ENCODE measurements at regions not wholly inside any gene's neighbourhood (a gene's known extent, or its start where the extent isn't known, plus 50 kb on each side); places are given as distances from the start of the nearest gene placed in this dataset.

GRCh38 chr4:62156205-62156604 is 956.1 kb downstream of the ADGRL3 start:
- no peak for DNase-seq (ENCODE audit: low read depth in 6 of 9, low spot score in 9 of 9)
- no peak overlapping the region for H3K27ac ChIP-seq (ENCODE audit: low read depth in 1 of 2, low read length in 1 of 2)
- H3K4me1 ChIP-seq (ENCODE audit: control insufficient read depth in 2 of 2, insufficient read depth in 2 of 2, low read length in 2 of 2) = no peaks in the 10 kb centered on the region
- H3K9me3 ChIP-seq (ENCODE audit: control insufficient read depth in 2 of 2, insufficient read depth in 1 of 2, low read length in 1 of 2) = no peaks in the 10 kb centered on the region
- no peaks in the 10 kb centered on the region for H3K27me3 ChIP-seq (ENCODE audit: control insufficient read depth in 2 of 2, insufficient read depth in 1 of 2, low read length in 1 of 2)
- 96% methylated on average over 1 of the region's 1 CpG for WGBS
- no peak overlapping the region for H3K4me3 ChIP-seq (ENCODE audit: low read length in 2 of 2)
- no peaks in the 10 kb centered on the region for H3K36me3 ChIP-seq (ENCODE audit: control insufficient read depth in 2 of 2, insufficient read depth in 2 of 2, low read length in 1 of 2)

- no peaks in the 10 kb centered on the region for H3K36me3 ChIP-seq (ENCODE audit: control insufficient read depth in 2 of 2, insufficient read depth in 2 of 2, low read length in 1 of 2)
- WGBS = 85% methylated on average over 2 of the region's 2 CpGs
These were observed 945.1 kb downstream of the ADGRL3 start for GRCh38 chr4:62145276-62145675.

GRCh38 chr4:62144431-62144830 is 944.3 kb downstream of the ADGRL3 start:
- Histone ChIP-seq H3K4me3 (ENCODE audit: low read length in 2 of 2) (no peak overlapping the region), H3K36me3 (ENCODE audit: control insufficient read depth in 2 of 2, insufficient read depth in 2 of 2, low read length in 1 of 2) (no peaks in the 10 kb centered on the region), H3K27ac (ENCODE audit: low read depth in 1 of 2, low read length in 1 of 2) (no peak overlapping the region), H3K27me3 (ENCODE audit: control insufficient read depth in 2 of 2, insufficient read depth in 1 of 2, low read length in 1 of 2) (no peaks in the 10 kb centered on the region), H3K9me3 (ENCODE audit: control insufficient read depth in 2 of 2, insufficient read depth in 1 of 2, low read length in 1 of 2) (peaks cover 1 to 6% of the 10 kb centered on the region in 2 donors), H3K4me1 (ENCODE audit: control insufficient read depth in 2 of 2, insufficient read depth in 2 of 2, low read length in 2 of 2) (no peaks in the 10 kb centered on the region)
- WGBS = 93% methylated on average over 3 of the region's 3 CpGs
- no peak for DNase-seq (ENCODE audit: low read depth in 6 of 9, low spot score in 9 of 9)

More at GRCh38 chr4:62145276-62145675, 945.1 kb downstream of the ADGRL3 start:
- Histone ChIP-seq H3K27me3 (ENCODE audit: control insufficient read depth in 2 of 2, insufficient read depth in 1 of 2, low read length in 1 of 2) (no peaks in the 10 kb centered on the region), H3K9me3 (ENCODE audit: control insufficient read depth in 2 of 2, insufficient read depth in 1 of 2, low read length in 1 of 2) (peaks cover 1 to 6% of the 10 kb centered on the region in 2 donors), H3K27ac (ENCODE audit: low read depth in 1 of 2, low read length in 1 of 2) (no peak overlapping the region), H3K4me3 (ENCODE audit: low read length in 2 of 2) (no peak overlapping the region), H3K4me1 (ENCODE audit: control insufficient read depth in 2 of 2, insufficient read depth in 2 of 2, low read length in 2 of 2) (no peaks in the 10 kb centered on the region)
- DNase-seq (ENCODE audit: low read depth in 6 of 9, low spot score in 9 of 9) = no peak

GRCh38 chr4:62135565-62136156 is 935.5 kb downstream of the ADGRL3 start:
- Histone ChIP-seq H3K27ac (ENCODE audit: low read depth in 1 of 2, low read length in 1 of 2) (no peak overlapping the region), H3K4me1 (ENCODE audit: control insufficient read depth in 2 of 2, insufficient read depth in 2 of 2, low read length in 2 of 2) (no peaks in the 10 kb centered on the region)

GRCh38 chr4:62133977-62134376 is 933.9 kb downstream of the ADGRL3 start:
- H3K9me3 ChIP-seq (ENCODE audit: control insufficient read depth in 2 of 2, insufficient read depth in 1 of 2, low read length in 1 of 2) = peaks cover 2 to 17% of the 10 kb centered on the region in 2 donors
- 87% methylated on average over 6 of the region's 6 CpGs for WGBS
- DNase-seq (ENCODE audit: low read depth in 6 of 9, low spot score in 9 of 9) = no peak
- no peak overlapping the region for H3K4me3 ChIP-seq (ENCODE audit: low read length in 2 of 2)
- no peaks in the 10 kb centered on the region for H3K36me3 ChIP-seq (ENCODE audit: control insufficient read depth in 2 of 2, insufficient read depth in 2 of 2, low read length in 1 of 2)
- H3K4me1 ChIP-seq (ENCODE audit: control insufficient read depth in 2 of 2, insufficient read depth in 2 of 2, low read length in 2 of 2) = no peaks in the 10 kb centered on the region
- no peak overlapping the region for H3K27ac ChIP-seq (ENCODE audit: low read depth in 1 of 2, low read length in 1 of 2)
- no peaks in the 10 kb centered on the region for H3K27me3 ChIP-seq (ENCODE audit: control insufficient read depth in 2 of 2, insufficient read depth in 1 of 2, low read length in 1 of 2)

More at GRCh38 chr4:62135565-62136156, 935.5 kb downstream of the ADGRL3 start:
- Histone ChIP-seq H3K4me3 (ENCODE audit: low read length in 2 of 2) (no peak overlapping the region), H3K9me3 (ENCODE audit: control insufficient read depth in 2 of 2, insufficient read depth in 1 of 2, low read length in 1 of 2) (peaks cover 2 to 14% of the 10 kb centered on the region in 2 donors), H3K27me3 (ENCODE audit: control insufficient read depth in 2 of 2, insufficient read depth in 1 of 2, low read length in 1 of 2) (no peaks in the 10 kb centered on the region), H3K36me3 (ENCODE audit: control insufficient read depth in 2 of 2, insufficient read depth in 2 of 2, low read length in 1 of 2) (no peaks in the 10 kb centered on the region)
- WGBS = 95% methylated on average over 1 of the region's 1 CpG
- DNase-seq (ENCODE audit: low read depth in 6 of 9, low spot score in 9 of 9) = no peak

GRCh38 chr4:62133101-62133897 is 933.2 kb downstream of the ADGRL3 start:
- Histone ChIP-seq H3K27ac (ENCODE audit: low read depth in 1 of 2, low read length in 1 of 2) (no peak overlapping the region), H3K9me3 (ENCODE audit: control insufficient read depth in 2 of 2, insufficient read depth in 1 of 2, low read length in 1 of 2) (peaks cover 2 to 13% of the 10 kb centered on the region in 2 donors), H3K36me3 (ENCODE audit: control insufficient read depth in 2 of 2, insufficient read depth in 2 of 2, low read length in 1 of 2) (no peaks in the 10 kb centered on the region), H3K4me1 (ENCODE audit: control insufficient read depth in 2 of 2, insufficient read depth in 2 of 2, low read length in 2 of 2) (no peaks in the 10 kb centered on the region), H3K4me3 (ENCODE audit: low read length in 2 of 2) (no peak overlapping the region), H3K27me3 (ENCODE audit: control insufficient read depth in 2 of 2, insufficient read depth in 1 of 2, low read length in 1 of 2) (no peaks in the 10 kb centered on the region)
- no peak for DNase-seq (ENCODE audit: low read depth in 6 of 9, low spot score in 9 of 9)
- WGBS = 96% methylated on average over 1 of the region's 1 CpG

- no peaks in the 10 kb centered on the region for H3K4me1 ChIP-seq (ENCODE audit: control insufficient read depth in 2 of 2, insufficient read depth in 2 of 2, low read length in 2 of 2)
These were observed 930.9 kb downstream of the ADGRL3 start for GRCh38 chr4:62131049-62131448.

GRCh38 chr4:62130637-62131036 is 930.5 kb downstream of the ADGRL3 start:
- Histone ChIP-seq H3K36me3 (ENCODE audit: control insufficient read depth in 2 of 2, insufficient read depth in 2 of 2, low read length in 1 of 2) (no peaks in the 10 kb centered on the region), H3K9me3 (ENCODE audit: control insufficient read depth in 2 of 2, insufficient read depth in 1 of 2, low read length in 1 of 2) (peaks cover 2 to 10% of the 10 kb centered on the region in 2 donors), H3K27ac (ENCODE audit: low read depth in 1 of 2, low read length in 1 of 2) (no peak overlapping the region), H3K4me3 (ENCODE audit: low read length in 2 of 2) (no peak overlapping the region), H3K4me1 (ENCODE audit: control insufficient read depth in 2 of 2, insufficient read depth in 2 of 2, low read length in 2 of 2) (no peaks in the 10 kb centered on the region), H3K27me3 (ENCODE audit: control insufficient read depth in 2 of 2, insufficient read depth in 1 of 2, low read length in 1 of 2) (no peaks in the 10 kb centered on the region)
- no peak for DNase-seq (ENCODE audit: low read depth in 6 of 9, low spot score in 9 of 9)

More at GRCh38 chr4:62131049-62131448, 930.9 kb downstream of the ADGRL3 start:
- Histone ChIP-seq H3K27me3 (ENCODE audit: control insufficient read depth in 2 of 2, insufficient read depth in 1 of 2, low read length in 1 of 2) (no peaks in the 10 kb centered on the region), H3K4me3 (ENCODE audit: low read length in 2 of 2) (no peak overlapping the region), H3K27ac (ENCODE audit: low read depth in 1 of 2, low read length in 1 of 2) (no peak overlapping the region), H3K36me3 (ENCODE audit: control insufficient read depth in 2 of 2, insufficient read depth in 2 of 2, low read length in 1 of 2) (no peaks in the 10 kb centered on the region), H3K9me3 (ENCODE audit: control insufficient read depth in 2 of 2, insufficient read depth in 1 of 2, low read length in 1 of 2) (peaks cover 2 to 10% of the 10 kb centered on the region in 2 donors)
- DNase-seq (ENCODE audit: low read depth in 6 of 9, low spot score in 9 of 9) = no peak
- 90% methylated on average over 3 of the region's 3 CpGs for WGBS

GRCh38 chr4:62130230-62130629 is 930.1 kb downstream of the ADGRL3 start:
- Histone ChIP-seq H3K4me1 (ENCODE audit: control insufficient read depth in 2 of 2, insufficient read depth in 2 of 2, low read length in 2 of 2) (no peaks in the 10 kb centered on the region), H3K36me3 (ENCODE audit: control insufficient read depth in 2 of 2, insufficient read depth in 2 of 2, low read length in 1 of 2) (no peaks in the 10 kb centered on the region), H3K27me3 (ENCODE audit: control insufficient read depth in 2 of 2, insufficient read depth in 1 of 2, low read length in 1 of 2) (no peaks in the 10 kb centered on the region), H3K9me3 (ENCODE audit: control insufficient read depth in 2 of 2, insufficient read depth in 1 of 2, low read length in 1 of 2) (peaks cover 2 to 10% of the 10 kb centered on the region in 2 donors), H3K27ac (ENCODE audit: low read depth in 1 of 2, low read length in 1 of 2) (no peak overlapping the region), H3K4me3 (ENCODE audit: low read length in 2 of 2) (no peak overlapping the region)
- no peak for DNase-seq (ENCODE audit: low read depth in 6 of 9, low spot score in 9 of 9)
- 87% methylated on average over 2 of the region's 2 CpGs for WGBS

Data from thymus (tissue), 11 donors.